ENCODE measurements at regions not wholly inside any gene's neighbourhood (a gene's known extent, or its start where the extent isn't known, plus 50 kb on each side); places are given as distances from the start of the nearest gene placed in this dataset.

DNA sequence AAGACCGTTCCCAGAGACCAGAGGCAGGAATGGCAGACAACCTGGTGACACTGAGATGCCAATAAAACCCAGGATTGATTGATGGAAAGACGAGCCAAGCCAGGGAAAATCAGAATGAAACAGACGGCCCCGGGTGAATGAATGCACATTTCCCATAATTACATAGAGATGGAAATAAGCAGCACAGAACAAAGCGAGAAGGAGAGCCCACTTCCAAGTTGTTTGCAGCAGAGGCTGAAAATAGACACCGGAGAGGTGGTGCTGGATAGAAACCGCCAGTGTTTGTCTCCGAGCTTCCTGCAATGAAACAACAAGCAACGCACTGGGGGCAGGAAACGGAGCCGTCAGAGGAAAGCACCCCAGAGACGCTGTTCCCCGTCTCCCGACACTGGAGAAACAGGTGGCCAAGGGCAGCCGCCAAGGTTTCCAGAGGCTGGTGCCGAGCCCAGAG, 406.8 kb downstream of the SHANK2 start:
- TF ChIP-seq, protein P1, sequence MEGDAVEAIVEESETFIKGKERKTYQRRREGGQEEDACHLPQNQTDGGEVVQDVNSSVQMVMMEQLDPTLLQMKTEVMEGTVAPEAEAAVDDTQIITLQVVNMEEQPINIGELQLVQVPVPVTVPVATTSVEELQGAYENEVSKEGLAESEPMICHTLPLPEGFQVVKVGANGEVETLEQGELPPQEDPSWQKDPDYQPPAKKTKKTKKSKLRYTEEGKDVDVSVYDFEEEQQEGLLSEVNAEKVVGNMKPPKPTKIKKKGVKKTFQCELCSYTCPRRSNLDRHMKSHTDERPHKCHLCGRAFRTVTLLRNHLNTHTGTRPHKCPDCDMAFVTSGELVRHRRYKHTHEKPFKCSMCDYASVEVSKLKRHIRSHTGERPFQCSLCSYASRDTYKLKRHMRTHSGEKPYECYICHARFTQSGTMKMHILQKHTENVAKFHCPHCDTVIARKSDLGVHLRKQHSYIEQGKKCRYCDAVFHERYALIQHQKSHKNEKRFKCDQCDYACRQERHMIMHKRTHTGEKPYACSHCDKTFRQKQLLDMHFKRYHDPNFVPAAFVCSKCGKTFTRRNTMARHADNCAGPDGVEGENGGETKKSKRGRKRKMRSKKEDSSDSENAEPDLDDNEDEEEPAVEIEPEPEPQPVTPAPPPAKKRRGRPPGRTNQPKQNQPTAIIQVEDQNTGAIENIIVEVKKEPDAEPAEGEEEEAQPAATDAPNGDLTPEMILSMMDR (IDR thresholded peaks at IDR 0.05): no peak
- TF ChIP-seq EZH2phosphoT487 (IDR thresholded peaks at IDR 0.05): no peak

Data from neural progenitor cell (in vitro differentiated cells).